ENCODE measurements at regions not wholly inside any gene's neighbourhood (a gene's known extent, or its start where the extent isn't known, plus 50 kb on each side); places are given as distances from the start of the nearest gene placed in this dataset.

DNA sequence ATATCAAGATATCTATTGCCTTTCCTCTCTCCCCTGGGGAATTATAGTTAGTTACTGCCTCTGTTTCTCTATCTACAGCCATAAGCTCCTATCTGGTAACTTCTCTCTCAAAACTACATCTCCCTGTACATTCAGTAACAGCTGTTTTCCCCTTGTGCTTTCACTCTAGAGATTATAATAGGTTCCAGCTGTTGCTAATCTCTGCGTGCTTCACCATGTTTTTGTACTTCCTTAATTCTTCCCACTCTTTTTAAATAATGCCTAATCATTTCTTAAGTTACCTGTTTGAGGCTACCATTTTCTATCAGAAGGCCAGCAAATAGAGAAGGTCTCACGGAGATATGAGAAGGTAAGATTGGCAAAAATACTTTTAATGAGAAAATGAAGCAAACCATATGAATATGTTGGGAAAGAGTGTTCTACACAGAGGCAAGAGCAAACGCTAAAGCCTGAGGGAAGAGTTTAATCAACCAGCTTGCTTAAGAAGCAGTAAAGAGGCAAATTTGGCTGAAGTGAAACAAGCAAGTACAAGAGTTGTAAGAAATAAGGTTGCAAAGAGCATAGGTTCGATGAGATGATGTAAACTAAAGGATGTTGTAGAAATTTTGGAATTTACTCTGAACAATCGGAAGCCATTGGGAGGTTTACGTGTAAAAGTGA, 101.9 kb upstream of the HGF start:
- H3K27ac ChIP-seq, result no peak overlapping the region

DNA sequence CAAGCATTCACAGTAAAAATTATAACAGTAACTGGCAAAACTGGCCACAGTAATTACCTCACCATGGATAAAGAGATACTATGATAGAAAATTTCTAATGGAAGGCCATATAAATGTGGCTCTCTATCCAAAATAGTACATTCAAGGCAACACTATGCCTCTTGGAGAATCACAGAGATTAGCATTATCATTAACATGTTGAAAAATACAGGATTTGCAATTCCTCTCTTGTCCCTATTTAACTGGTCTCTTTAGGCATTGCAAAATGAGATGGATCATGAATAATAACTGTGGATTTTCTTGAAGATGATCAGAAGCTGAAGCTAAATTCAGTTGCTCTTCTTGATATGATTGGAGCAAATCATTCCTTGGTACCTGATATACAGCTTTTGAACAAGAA, 100.8 kb upstream of the HGF start:
- TF ChIP-seq, protein P1, sequence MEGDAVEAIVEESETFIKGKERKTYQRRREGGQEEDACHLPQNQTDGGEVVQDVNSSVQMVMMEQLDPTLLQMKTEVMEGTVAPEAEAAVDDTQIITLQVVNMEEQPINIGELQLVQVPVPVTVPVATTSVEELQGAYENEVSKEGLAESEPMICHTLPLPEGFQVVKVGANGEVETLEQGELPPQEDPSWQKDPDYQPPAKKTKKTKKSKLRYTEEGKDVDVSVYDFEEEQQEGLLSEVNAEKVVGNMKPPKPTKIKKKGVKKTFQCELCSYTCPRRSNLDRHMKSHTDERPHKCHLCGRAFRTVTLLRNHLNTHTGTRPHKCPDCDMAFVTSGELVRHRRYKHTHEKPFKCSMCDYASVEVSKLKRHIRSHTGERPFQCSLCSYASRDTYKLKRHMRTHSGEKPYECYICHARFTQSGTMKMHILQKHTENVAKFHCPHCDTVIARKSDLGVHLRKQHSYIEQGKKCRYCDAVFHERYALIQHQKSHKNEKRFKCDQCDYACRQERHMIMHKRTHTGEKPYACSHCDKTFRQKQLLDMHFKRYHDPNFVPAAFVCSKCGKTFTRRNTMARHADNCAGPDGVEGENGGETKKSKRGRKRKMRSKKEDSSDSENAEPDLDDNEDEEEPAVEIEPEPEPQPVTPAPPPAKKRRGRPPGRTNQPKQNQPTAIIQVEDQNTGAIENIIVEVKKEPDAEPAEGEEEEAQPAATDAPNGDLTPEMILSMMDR (conservative IDR thresholded peaks at IDR 0.05), result no peak
- H3K27ac ChIP-seq, result no peak overlapping the region

More for the DNA sequence above, 101.9 kb upstream of the HGF start:
- TF ChIP-seq, protein P1 (conservative IDR thresholded peaks at IDR 0.05), result no peak

DNA sequence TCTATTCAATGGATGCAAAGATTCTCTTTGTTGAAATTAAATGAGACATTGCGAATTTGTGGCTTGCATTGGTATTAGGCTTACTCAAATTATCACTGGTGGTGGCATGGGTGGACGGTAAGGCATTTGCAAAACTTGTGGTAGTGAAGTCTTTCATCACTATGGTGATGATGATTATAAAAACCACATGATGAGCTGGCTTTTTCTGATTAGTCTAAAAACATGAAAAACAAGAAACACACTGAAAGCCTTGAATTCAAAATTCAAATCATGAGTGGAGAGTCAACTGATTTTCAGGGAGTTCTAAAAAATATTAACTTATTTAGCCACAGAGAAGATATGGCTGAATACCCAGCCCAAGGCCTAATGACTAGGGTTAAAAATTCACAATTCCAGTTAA, 99.8 kb upstream of the HGF start:
- no peak overlapping the region for H3K27ac ChIP-seq
- TF ChIP-seq, protein P1 (conservative IDR thresholded peaks at IDR 0.05), result no peak

DNA sequence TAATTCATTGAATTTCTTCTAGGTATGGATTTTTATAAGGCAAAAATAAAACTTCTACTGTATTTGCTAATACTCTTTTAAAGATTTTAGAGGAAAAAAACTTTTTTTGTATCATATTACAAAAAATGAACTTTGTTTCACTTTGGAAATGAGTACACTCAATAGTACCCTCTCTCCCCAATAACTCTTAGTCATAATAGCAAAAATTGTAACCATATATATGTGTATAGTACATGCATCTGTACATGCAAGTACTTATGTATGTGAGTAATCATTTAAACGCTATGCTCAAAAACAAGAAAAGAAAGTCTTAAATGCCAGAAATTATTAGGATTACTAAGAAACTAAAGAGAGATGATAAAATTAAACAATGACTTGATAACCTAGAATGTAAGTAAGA, 95.9 kb upstream of the HGF start:
- TF ChIP-seq, protein P1 (conservative IDR thresholded peaks at IDR 0.05), result no peak
- no peak overlapping the region for H3K27ac ChIP-seq

DNA sequence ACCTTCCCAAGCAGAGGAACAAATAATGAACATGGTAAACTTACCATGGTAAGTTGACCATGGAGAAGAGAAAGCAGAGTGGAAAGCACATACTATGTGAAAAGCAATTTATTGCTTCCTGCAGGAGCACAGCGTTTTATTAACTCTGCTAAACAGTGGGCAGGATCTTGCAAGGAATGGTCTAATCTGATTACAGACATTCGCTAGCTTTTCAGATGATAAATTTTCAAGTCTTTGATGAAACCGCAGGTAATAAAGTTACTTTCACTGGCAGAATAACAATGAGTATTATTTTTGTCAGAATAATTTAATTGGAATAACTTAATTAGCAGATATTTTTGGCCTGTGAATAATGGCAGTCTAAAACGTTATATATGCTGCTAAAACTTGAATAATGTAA, 89.6 kb upstream of the HGF start:
- H3K27ac ChIP-seq, result peak overlapping the region; percentile 67
- TF ChIP-seq, protein P1 (conservative IDR thresholded peaks at IDR 0.05), result no peak

DNA sequence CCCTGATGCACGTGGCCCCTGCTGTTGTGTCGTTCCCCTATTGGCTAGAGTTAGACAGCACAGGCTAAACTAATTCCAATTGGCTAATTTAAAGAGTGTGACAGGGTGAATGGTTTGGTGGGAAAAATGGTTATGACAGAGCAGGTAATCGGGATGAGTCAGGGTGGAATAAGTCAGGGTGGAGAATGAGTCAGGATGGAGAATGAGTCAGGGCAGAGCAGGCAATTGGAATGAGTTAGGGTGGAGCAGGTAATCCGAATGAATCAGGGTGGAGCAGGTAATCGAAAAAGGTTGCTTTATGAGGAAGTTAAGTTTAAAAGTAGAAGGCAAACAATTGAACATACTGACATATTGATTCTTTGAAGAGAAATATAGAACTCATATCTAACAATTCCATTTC, 89.0 kb upstream of the HGF start:
- H3K27ac ChIP-seq, result peak overlapping the region; percentile 67

DNA sequence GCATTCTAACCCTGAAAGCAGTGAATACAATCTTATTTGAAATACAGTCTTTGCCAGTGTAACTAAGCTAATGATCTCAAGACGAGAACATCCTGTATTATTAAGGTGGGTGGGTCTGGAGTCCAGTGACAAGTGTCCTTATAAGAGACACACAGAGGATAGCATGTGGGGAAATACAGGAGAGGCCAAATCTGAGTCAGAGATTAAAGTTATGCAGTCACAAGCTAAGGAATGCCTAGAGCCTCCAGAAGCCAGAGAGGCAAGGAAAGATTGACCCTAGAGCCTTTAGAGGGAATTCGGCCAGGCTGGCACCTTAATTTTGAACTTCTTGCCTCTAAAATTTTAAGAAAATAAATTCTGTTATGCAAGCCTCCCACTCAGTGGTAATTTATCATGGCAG, 87.5 kb upstream of the HGF start:
- TF ChIP-seq, protein P1 (conservative IDR thresholded peaks at IDR 0.05), result no peak

DNA sequence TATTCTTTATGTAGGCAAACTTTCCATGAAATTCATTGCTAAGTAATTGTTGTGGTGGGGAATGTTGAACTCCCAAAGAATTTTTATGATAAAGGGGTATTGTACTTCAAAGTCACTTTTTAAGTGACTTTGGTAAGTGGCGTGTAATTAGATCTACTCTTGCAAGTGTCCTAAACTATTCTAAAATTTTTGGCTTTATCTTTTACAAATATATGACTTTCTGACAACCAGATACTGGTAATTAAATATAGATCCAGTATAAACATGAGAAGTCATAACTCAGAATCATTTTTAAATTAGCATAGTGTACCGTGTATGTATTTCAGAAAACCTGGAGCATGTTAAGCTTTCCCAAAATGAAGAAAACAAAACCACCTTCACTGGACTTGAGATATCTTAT, 84.7 kb upstream of the HGF start:
- H3K27ac ChIP-seq, result no peak overlapping the region
- TF ChIP-seq, protein P1 (conservative IDR thresholded peaks at IDR 0.05), result no peak

More for the DNA sequence above, 87.5 kb upstream of the HGF start:
- H3K27ac ChIP-seq, result no peak overlapping the region
